Breast epithelium (tissue), 4 donors: ENCODE measurements at regions not wholly inside any gene's neighbourhood (a gene's known extent, or its start where the extent isn't known, plus 50 kb on each side); places are given as distances from the start of the nearest gene placed in this dataset.

Experiments
- DNase-seq, 2 donors: peaks; one replicate each; pipeline ENCODE4 v3.0.0-alpha.2; 2019; ENCODE audit warnings: low spot score in 2 of 2
- H3K27ac ChIP-seq, 2 donors: fragments of 200-600 bp; sonication (generic) in 1 of 2; one replicate each; pipeline ENCODE4 v1.5.1; 2016 to 2019; ENCODE audit warnings: mild to moderate bottlenecking in 1 of 2
- H3K27me3 ChIP-seq, 2 donors: fragments of 200-600 bp; sonication (generic) in 1 of 2; one replicate each; pipeline versions ENCODE4 v1.5.1 to v1.6.0; 2017 to 2019; ENCODE audit warnings: control low read depth in 1 of 2, mild to moderate bottlenecking in 1 of 2
- H3K36me3 ChIP-seq: fragments of 200-600 bp; one replicate; pipeline ENCODE4 v1.5.1; 2019
- H3K4me1 ChIP-seq, 2 donors: fragments of 200-600 bp; sonication (generic); one replicate each; pipeline ENCODE4 v1.5.1; 2016 to 2019; ENCODE audit warnings: control low read depth in 1 of 2
- H3K4me3 ChIP-seq, 3 donors: fragments of 200-600 bp; sonication (generic); 1 replicate in 2 of 3; 2 replicates in 1 of 3; pipeline ENCODE4 v1.5.1; 2016 to 2019; ENCODE audit warnings: mild to moderate bottlenecking in 3 of 3, moderate library complexity in 2 of 3
- H3K9me3 ChIP-seq, 2 donors: fragments of 200-600 bp; sonication (generic) in 1 of 2; one replicate each; pipeline ENCODE4 v1.5.1; 2016 to 2019; ENCODE audit warnings: control low read depth in 1 of 2
- POLR2A ChIP-seq: fragments of 450-650 bp; IDR thresholded peaks from one replicate; pipeline ENCODE4 v1.6.1; 2016; ENCODE audit warnings: antibody characterized with exemption, mild to moderate bottlenecking, moderate library complexity
- POLR2AphosphoS5 ChIP-seq, 3 donors: sonication (generic); formaldehyde crosslinking; IDR thresholded peaks; one replicate each; pipeline ENCODE4 v1.6.1; 2017; ENCODE audit warnings: antibody characterized with exemption in 3 of 3
- intact Hi-C: fragments of 100-400 bp; cut with DNase I; formaldehyde crosslinking; loops from one replicate; pipeline ENCODE4 v1.15.1; 2023; ENCODE audit warnings: low total_unique reads
- TF ChIP-seq, protein P1 (sequence below), 3 donors: fragments of 450-650 bp; IDR thresholded peaks; one replicate each; pipeline ENCODE4 v1.5.1; 2016 to 2017; ENCODE audit warnings: antibody characterized with exemption in 3 of 3, mild to moderate bottlenecking in 3 of 3, moderate library complexity in 3 of 3

DNA sequence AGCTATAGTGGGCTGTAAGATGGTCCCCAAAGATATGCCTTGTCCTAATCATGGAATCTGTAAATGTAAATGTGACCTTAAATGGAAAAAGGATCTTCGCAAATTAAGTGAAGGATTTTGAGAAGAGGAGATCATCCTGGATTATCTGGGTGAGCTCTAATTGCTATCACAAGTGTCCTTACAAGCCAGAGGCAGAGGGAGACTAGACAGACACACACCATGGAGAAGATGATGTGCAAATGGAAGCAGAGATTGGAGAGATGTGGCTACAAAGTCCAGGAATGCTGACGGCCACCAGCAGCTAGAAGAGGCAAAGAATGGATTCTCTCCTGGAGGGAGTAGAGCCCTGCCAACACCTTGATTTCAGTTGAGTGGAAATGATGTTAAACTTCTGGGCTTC lies 102.3 kb upstream of the PROK2 start:
- no peak overlapping the region for H3K27ac ChIP-seq
- H3K9me3 ChIP-seq: no peaks in the 10 kb centered on the region
- no peaks in the 10 kb centered on the region for H3K27me3 ChIP-seq
- H3K4me1 ChIP-seq: no peaks in the 10 kb centered on the region
- DNase-seq: no peak
- no peak overlapping the region for H3K4me3 ChIP-seq
- TF ChIP-seq POLR2AphosphoS5 (IDR thresholded peaks at IDR 0.05) (no peak), POLR2A (no peak)
- TF ChIP-seq, protein P1, sequence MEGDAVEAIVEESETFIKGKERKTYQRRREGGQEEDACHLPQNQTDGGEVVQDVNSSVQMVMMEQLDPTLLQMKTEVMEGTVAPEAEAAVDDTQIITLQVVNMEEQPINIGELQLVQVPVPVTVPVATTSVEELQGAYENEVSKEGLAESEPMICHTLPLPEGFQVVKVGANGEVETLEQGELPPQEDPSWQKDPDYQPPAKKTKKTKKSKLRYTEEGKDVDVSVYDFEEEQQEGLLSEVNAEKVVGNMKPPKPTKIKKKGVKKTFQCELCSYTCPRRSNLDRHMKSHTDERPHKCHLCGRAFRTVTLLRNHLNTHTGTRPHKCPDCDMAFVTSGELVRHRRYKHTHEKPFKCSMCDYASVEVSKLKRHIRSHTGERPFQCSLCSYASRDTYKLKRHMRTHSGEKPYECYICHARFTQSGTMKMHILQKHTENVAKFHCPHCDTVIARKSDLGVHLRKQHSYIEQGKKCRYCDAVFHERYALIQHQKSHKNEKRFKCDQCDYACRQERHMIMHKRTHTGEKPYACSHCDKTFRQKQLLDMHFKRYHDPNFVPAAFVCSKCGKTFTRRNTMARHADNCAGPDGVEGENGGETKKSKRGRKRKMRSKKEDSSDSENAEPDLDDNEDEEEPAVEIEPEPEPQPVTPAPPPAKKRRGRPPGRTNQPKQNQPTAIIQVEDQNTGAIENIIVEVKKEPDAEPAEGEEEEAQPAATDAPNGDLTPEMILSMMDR (IDR thresholded peaks at IDR 0.05): no peak
- intact Hi-C loops: no loop called here
- no peaks in the 10 kb centered on the region for H3K36me3 ChIP-seq

DNA sequence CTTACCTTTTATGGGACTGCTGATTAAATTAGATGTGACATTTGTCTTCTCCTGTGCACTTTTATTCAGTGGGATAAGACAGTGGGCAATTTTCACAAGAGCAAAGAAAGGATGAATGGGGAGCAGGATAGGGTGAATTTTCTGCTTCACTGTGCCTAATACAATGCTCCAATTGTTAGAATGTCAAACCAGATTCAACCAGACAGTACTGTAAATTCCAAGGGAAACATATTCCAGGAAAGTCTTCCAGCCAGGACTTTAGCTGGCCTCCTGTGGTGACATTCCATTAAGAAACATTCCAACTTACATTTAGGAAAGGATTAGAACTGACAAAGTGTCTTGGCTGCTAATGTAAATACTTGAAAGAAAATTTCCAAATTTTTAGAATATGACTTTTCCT lies 100.1 kb upstream of the PROK2 start:
- intact Hi-C loops: no loop called here
- no peaks in the 10 kb centered on the region for H3K27me3 ChIP-seq
- H3K4me3 ChIP-seq: no peak overlapping the region

DNA sequence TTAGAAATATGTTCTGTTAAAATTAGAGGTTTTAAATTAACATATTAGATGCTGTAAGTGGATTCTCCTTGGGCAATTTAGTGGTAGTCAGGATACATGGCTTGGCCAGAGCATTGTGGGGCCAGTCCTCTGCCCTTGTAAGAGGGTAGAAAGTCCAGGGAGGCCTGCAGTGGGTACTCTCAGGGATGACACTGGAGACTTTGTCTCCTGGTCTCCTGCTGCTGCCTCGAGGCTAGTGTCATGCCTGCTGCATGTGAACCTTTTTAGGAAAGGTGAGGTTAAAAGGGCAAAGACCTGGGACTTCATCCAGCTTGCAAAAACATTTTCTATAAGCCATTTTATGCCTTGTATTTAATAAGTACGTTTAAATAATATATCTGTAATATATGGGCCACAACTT lies 96.8 kb upstream of the PROK2 start:
- H3K9me3 ChIP-seq: no peaks in the 10 kb centered on the region
- intact Hi-C loops: loop anchor here (2.0 kb wide), 1 partner anchor 77 kb away; no protein-coding TSS in a partner anchor
- H3K27me3 ChIP-seq: no peaks in the 10 kb centered on the region

More for the DNA sequence above, 100.1 kb upstream of the PROK2 start:
- H3K27ac ChIP-seq: no peak overlapping the region
- no peaks in the 10 kb centered on the region for H3K36me3 ChIP-seq
- TF ChIP-seq POLR2AphosphoS5 (IDR thresholded peaks at IDR 0.05): no peak
- TF ChIP-seq, protein P1 (IDR thresholded peaks at IDR 0.05): no peak
- TF ChIP-seq POLR2A: no peak
- no peaks in the 10 kb centered on the region for H3K4me1 ChIP-seq
- DNase-seq: no peak
- no peaks in the 10 kb centered on the region for H3K9me3 ChIP-seq

DNA sequence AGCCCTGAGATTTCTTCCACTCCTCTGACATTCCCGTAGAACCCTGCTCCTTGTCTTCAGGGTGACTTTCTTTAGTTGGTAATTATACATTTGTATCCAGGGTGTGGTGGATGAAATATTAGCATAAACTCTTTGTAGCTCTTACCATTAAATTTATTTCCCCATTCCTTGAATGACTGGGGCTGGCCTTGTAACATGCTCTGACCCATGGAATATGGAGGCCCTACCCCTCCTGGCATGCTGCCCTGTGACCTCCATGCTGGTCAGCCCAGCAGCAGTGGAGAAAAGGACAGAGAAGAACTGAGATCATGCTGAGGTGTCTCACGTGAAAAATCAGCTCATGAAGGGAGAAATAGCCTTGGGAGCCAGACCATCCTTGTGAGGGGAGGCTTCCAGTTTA lies 96.1 kb upstream of the PROK2 start:
- no peaks in the 10 kb centered on the region for H3K4me1 ChIP-seq
- no peak overlapping the region for H3K4me3 ChIP-seq
- intact Hi-C loops: no loop called here
- TF ChIP-seq, protein P1 (IDR thresholded peaks at IDR 0.05): no peak
- TF ChIP-seq POLR2AphosphoS5 (IDR thresholded peaks at IDR 0.05): no peak
- TF ChIP-seq POLR2A: no peak
- no peak overlapping the region for H3K27ac ChIP-seq
- H3K27me3 ChIP-seq: no peaks in the 10 kb centered on the region
- DNase-seq: no peak
- no peaks in the 10 kb centered on the region for H3K9me3 ChIP-seq
- no peaks in the 10 kb centered on the region for H3K36me3 ChIP-seq

More for the DNA sequence above, 96.8 kb upstream of the PROK2 start:
- TF ChIP-seq, protein P1 (IDR thresholded peaks at IDR 0.05): no peak
- TF ChIP-seq POLR2A (no peak), POLR2AphosphoS5 (IDR thresholded peaks at IDR 0.05) (no peak)
- Histone ChIP-seq H3K4me1 (no peaks in the 10 kb centered on the region), H3K4me3 (no peak overlapping the region), H3K27ac (no peak overlapping the region), H3K36me3 (no peaks in the 10 kb centered on the region)
- DNase-seq: no peak

DNA sequence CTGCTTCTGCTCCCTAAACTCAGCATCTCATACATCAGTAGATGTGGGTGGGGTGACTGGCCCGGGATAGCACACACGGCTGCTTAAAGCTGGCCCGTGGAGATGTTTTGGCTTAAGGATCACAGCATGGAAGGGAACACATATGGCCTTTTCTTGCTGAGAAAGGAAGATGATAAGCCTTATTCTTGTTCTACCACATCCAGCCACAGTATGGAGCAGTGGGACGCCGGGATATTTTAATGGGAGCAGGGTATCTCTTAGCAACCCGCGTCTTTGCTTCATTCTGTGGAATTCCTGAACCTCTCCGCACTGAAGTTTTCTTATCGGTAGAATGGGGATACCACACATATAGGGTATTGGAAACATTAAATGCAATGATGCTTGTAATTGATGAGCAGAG lies 94.1 kb upstream of the PROK2 start:
- no peaks in the 10 kb centered on the region for H3K36me3 ChIP-seq
- no peaks in the 10 kb centered on the region for H3K4me1 ChIP-seq
- no peaks in the 10 kb centered on the region for H3K9me3 ChIP-seq
- no peak overlapping the region for H3K4me3 ChIP-seq
- TF ChIP-seq, protein P1 (IDR thresholded peaks at IDR 0.05): no peak
- TF ChIP-seq POLR2A (no peak), POLR2AphosphoS5 (IDR thresholded peaks at IDR 0.05) (no peak)
- intact Hi-C loops: no loop called here
- H3K27ac ChIP-seq: no peak overlapping the region
- DNase-seq: no peak
- H3K27me3 ChIP-seq: no peaks in the 10 kb centered on the region
